ENCODE measurements at regions not wholly inside any gene's neighbourhood (a gene's known extent, or its start where the extent isn't known, plus 50 kb on each side); places are given as distances from the start of the nearest gene placed in this dataset.
A peak's percentile ranks its signal among the peaks of the same experiment; 100 is the strongest.

DNA sequence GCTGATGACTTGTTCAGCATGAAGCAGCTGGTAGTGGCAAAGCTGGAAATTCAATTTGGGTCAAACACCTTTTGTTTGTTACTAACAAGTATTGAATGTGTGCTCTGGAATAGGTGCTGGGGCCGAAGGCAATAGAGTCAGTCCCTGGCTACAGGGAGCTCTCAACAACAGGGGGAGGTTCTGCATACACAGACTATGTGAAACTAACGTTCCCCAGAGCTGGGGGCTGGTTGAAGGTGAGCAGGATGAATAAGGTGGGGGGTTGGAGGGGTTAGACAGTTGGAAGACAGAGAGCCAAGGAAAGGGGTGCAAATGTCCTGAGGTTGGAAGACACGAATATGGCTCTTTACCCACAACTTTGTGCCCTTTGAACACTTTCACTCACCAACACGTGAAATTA, 84.1 kb upstream of the PLPP4 start:
- DNase-seq (ENCODE audit: low read depth) = no peak

DNA sequence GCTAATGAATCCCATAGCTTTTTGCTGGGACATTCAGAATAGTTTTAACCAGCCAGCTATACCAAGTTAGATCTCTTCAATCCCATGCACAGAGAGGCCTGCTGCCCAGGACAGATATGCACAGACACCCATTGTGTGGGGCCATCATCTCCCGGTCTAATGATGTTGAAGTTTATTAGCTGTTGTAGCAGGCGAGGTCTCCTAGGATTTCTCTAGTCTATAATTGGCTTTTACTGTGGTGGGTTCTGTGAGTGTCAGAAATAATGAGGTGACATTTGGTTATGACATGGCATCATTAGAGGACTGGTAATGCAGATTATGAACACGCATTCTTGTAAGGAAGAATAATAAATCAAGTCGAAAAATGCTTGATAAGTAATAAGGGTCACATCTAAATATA, 81.4 kb upstream of the PLPP4 start:
- DNase-seq (ENCODE audit: low read depth) = no peak

DNA sequence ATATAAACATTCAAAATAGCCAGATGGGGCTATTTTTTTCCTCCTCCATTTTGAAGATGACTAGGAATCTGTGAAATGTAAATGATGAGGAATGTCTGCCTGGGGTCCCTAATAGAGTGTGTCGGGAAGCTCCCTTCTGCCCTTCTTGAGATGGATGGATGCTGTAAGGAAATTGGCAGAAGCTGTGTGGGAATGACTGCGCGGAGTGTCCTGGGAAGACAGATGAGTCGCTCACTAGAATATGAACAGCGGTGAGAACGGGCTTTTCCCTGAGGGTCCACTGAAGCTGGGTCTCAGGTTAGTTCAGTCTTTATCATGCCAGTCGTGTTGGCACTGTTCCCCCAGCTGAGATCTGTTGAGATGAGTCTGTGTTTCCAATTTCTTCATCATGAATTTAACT, 75.1 kb upstream of the PLPP4 start:
- DNase-seq (ENCODE audit: low read depth) = no peak

DNA sequence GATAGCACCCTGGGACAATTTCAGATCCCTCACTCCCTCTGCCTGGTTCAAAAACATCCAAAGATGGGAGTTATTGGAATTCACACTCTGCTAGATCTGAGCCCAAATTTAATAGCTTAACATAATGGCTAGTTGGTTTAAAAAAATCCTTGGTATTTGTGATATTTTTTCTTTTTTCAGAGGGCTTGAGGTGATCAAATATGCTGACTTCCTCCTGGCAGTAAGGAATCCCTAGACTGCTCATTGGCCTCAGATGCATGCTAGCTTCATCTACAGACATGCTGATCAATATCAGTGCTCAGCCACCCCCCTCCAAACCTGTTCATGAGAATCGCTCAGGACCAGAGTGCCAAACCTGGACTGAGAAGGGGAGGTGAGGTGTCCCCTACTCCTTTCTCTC, 74.7 kb upstream of the PLPP4 start:
- peak; percentile 43 for DNase-seq (ENCODE audit: low read depth)

DNA sequence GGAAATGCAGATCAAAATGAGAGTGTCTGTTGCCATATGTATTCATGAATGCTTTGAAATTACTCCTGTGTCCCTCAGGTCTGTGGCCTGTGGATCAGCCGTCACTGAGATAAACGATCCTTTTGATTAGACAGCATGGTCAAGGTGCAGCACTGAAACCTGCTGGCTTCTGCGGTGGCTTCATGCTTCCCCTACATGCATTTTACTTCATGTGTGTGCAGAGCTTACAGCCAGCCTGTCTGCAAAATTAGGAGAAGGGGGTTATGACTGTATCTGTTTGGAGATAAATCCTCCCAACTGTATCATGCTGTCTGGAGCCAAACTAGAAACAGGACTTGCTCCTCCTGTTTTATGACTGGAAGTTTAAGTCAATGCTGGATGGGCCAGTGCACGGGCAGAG, 71.0 kb upstream of the PLPP4 start:
- no peak for DNase-seq (ENCODE audit: low read depth)

DNA sequence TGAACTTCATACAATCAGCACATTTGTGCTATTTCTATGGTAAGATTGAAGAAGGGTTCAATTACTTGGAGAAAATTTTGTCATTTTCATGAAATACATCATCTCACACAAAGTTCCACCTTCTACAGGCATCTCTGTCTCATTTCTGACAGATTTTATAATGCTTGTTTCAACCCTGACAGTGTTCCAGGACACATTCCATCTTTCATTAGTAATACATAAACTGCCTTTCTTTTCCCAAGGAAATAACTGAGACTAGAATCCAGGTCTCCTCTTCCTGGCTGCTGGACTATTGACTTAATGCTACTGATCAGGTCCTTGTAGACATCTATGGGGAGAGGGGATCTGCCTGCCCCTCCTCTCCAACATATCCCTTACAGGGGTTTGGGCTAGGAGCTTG, 70.1 kb upstream of the PLPP4 start:
- peak; percentile 68 for DNase-seq (ENCODE audit: low read depth)

DNA sequence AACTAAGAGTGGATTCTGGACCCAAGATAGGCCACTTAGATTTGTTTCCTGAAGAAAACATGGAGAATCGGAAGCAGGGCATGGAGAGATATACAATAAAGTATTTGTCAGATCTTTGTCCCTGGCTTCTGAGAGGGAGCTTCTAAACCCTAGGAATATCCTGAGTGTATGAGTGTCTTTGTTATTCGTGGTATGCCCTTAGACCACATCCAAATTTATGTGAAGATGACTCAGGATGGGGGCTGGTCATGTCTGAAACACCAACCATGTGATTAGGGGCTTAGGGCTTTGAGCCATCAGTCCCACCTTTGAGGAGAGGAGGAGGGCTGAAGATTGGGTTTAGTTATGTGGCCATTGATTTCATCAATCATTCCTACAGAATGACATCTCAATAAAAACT, 69.7 kb upstream of the PLPP4 start:
- peak; percentile 83 for DNase-seq (ENCODE audit: low read depth)

DNA sequence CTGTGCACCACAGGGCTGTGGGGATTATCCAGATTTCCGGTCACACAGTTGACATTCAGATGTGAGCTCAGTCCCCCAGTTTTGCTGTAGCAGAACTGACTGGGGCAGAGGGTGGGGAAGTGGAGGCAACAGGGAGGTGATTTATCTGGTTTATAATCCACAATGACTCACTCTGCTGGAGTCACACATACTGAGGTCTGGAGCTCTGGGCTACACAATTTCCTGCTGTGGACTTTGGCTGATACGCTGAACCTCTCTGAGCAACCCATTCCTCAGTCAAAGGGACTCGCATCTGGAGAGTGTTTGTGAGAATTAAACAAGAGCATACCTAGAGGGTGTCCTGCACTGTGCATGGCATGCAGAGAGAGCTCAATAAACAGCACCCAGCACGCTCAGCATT, 64.8 kb upstream of the PLPP4 start:
- DNase-seq (ENCODE audit: low read depth) = peak; percentile 39

DNA sequence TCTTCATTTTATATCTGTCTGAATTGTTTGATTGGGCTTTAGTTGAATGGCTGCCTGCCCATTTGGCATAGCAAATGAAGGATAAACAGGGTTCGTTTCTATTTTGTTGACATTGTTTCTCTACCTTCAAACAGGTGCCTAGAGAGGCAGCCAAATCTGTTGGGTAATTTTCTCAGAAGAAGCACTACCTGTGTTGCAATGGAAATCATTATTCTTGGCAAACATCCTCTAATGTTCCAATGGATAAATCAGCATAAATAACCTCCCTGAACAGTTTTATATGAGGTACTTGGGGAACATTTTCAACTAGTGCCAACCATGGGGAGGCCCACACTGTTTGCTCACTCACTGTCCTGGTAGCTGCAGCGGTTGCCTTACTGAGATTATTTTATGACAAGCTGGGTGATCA, 64.4 kb upstream of the PLPP4 start:
- no peak for DNase-seq (ENCODE audit: low read depth)

DNA sequence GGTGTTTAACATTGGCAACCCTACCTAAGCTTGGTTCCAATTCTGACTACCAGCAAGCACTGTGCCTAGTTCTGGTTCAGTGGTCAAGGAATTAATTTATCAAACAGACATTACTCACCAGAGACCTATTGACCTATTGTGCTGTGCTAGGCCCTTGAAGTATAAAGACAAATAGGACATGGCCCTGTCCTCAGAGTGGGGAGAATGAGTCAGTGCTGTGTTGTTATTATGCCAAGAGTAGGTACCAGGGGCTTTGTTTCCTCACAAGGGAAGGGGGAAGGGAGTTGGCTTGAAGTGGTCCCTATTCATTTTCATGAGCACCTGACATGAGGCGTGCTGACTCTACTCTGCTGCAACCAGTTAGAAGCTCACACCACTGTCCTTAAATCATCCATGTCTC, 62.6 kb upstream of the PLPP4 start:
- no peak for DNase-seq (ENCODE audit: low read depth)

DNA sequence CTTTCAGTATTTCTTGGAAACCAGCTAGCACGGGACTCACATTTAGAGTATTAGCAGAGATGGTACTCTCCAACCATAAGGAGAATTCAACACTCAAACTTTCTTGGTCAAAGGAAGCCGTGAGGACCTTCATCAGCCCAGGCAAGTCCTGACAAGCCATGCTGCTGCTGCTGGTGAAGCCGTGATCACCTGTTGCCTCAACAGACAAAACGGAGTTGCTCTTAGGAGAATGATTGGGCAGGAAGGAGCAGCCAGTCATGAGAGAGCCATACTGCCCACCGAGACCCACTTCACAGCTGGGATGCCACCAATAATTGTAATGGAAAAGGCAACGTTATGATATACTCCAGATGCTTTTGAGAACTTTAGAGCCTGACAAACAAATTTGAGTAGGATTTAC, 60.8 kb upstream of the PLPP4 start:
- no peak for DNase-seq (ENCODE audit: low read depth)

DNA sequence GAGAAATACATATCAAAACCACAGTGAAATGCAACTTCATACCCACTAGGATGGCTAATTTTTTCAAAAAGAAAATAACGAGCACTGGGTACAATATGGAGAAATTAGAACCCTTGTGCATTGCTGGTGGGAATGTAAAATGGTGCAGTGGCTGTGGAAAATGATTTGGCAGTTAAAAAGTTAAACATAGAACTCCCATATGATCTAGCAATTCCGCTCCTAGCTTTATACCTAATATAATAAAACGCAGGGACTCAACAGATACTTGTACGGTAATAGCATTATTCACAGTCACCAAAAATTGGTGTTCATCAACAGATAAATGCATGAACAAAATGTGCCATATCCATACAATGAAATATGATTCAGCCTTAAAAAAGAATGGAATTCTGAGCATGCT, 58.8 kb upstream of the PLPP4 start:
- no peak for DNase-seq (ENCODE audit: low read depth)

DNA sequence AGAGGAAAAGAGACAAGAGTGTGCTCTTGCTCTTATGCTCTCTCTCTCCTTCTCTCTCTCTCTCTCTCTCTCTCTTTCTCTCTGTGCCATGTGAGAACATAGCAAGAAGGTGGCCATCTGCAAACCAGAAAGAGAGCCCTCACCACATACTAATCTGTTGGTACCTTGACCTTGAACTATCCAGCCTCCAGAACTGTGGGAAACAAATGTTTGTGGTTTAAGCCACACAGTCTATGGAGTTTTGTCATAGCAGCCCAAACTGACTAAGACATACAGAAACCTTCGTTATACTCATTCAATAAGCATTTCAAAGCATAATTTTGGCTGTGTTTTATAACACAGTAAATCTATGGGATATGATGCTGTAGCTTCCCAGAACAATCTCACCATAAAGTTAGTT, 56.4 kb upstream of the PLPP4 start:
- peak; percentile 68 for DNase-seq (ENCODE audit: low read depth)

DNA sequence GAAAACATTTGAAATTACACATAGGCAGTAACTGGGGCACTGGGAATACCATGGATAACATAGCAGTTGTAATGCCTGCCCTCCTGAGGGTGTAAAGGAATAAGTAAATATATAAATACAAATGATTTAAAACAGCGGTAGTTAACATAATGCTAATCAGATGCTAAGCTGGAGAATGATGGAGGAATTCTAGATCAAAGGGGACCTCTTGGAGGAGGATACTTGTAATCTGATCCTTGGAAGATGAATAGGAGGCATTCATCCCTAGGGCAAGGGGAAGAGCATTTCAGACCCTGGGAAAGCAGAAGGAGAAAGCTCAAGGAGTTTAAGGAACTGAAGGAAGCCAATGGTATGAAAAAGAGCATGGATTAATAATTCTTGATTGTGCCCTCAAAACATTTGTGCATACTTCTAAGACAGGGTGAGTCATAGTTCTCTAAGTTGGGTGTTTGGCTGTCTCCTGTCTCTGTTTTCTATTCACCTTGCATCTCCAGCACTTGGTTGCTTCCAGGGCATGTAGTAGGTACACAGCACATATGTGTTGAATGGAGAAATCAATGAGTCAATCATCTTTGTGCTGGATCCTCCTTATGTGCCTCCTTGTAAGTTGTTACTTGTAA, 54.8 kb upstream of the PLPP4 start:
- DNase-seq (ENCODE audit: low read depth) = peak; percentile 46

DNA sequence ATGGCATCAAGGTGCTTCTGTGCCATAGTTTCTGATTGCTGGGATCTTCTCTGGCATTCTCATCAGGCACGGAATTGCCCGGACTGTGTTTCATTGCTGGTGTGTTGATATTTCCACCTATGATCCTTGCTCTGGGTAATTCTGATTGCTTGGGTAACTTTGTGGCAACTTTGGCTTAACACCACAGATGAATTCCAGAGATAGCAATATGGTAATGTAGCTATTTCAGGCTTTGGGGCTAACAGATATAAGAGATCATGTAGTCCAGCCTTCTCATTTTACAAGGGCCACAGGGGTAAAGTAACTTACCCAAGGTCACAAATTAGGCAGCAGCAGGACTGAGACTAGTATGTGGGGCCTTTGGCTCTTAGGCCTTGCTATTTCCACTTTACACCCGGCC, 53.9 kb upstream of the PLPP4 start:
- DNase-seq (ENCODE audit: low read depth) = peak; percentile 53

DNA sequence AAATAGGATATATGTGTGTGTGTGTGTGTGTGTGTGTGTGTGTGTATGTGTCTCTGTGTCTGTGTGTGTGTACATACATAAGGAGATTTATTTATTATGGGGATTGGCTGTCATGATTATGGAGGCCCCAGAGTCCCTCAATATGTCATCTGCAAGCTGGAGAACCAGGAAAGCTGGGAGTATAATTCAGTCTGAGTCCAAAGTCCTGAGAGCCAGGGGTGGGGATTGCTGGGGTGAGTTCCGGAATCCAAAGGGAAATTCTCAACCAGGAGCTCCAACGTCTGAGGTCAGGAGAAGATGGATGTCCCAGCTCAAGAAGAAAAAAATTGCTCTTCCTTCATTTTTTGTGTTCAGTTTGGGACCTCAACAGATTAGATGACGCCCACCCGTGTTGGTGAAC, 50.7 kb upstream of the PLPP4 start:
- no peak for DNase-seq (ENCODE audit: low read depth)
